GF-D8 (cell line): ENCODE measurements at regions not wholly inside any gene's neighbourhood (a gene's known extent, or its start where the extent isn't known, plus 50 kb on each side); places are given as distances from the start of the nearest gene placed in this dataset.
"Not testable (repeated sequence)": the region's sequence is repeated elsewhere in the genome, so short reads cannot be mapped to it uniquely, and the experiment has no call there.

Experiments
- DNase-seq: peaks from one replicate; lab custom pipeline; 2025; lab: John Stamatoyannopoulos, UW

GRCh38 chrX:113514906-113515305, 674.3 kb upstream of the AMOT start:
- no peak for DNase-seq

GRCh38 chrX:113512700-113513395, 672.2 kb upstream of the AMOT start:
- no peak for DNase-seq

- no peak for DNase-seq
These were observed 670.0 kb upstream of the AMOT start for GRCh38 chrX:113510586-113510985.

- no peak for DNase-seq
These were observed 652.3 kb upstream of the AMOT start for GRCh38 chrX:113492895-113493294.

GRCh38 chrX:113473418-113473817, 632.8 kb upstream of the AMOT start:
- no peak for DNase-seq

- DNase-seq: not testable (repeated sequence)
These were observed 632.4 kb upstream of the AMOT start for GRCh38 chrX:113473015-113473414.

GRCh38 chrX:113470166-113470565, 629.5 kb upstream of the AMOT start:
- DNase-seq: no peak

- DNase-seq: no peak
These were observed 617.1 kb upstream of the AMOT start for GRCh38 chrX:113457719-113458118.

GRCh38 chrX:113455582-113455981, 615.0 kb upstream of the AMOT start:
- DNase-seq: no peak

- no peak for DNase-seq
These were observed 588.4 kb upstream of the AMOT start for GRCh38 chrX:113429011-113429410.

- no peak for DNase-seq
These were observed 581.7 kb upstream of the AMOT start for GRCh38 chrX:113422323-113422722.

GRCh38 chrX:113421432-113421831, 580.8 kb upstream of the AMOT start:
- no peak for DNase-seq

- DNase-seq: no peak
These were observed 571.5 kb upstream of the AMOT start for GRCh38 chrX:113412106-113412505.

- DNase-seq: no peak
These were observed 568.2 kb upstream of the AMOT start for GRCh38 chrX:113408843-113409242.

- no peak for DNase-seq
These were observed 559.6 kb upstream of the AMOT start for GRCh38 chrX:113400193-113400704.

GRCh38 chrX:113399506-113400192, 559.0 kb upstream of the AMOT start:
- DNase-seq: no peak

GRCh38 chrX:113392355-113392754, 551.7 kb upstream of the AMOT start:
- DNase-seq: no peak

- no peak for DNase-seq
These were observed 551.2 kb upstream of the AMOT start for GRCh38 chrX:113391875-113392274.

GRCh38 chrX:113390531-113390930, 549.9 kb upstream of the AMOT start:
- no peak for DNase-seq

GRCh38 chrX:113389846-113390245, 549.2 kb upstream of the AMOT start:
- no peak for DNase-seq

GRCh38 chrX:113384628-113385027, 544.0 kb upstream of the AMOT start:
- DNase-seq: no peak

- DNase-seq: not testable (repeated sequence)
These were observed 532.8 kb upstream of the AMOT start for GRCh38 chrX:113373421-113373820.

GRCh38 chrX:113370006-113370405, 529.4 kb upstream of the AMOT start:
- no peak for DNase-seq

- DNase-seq: no peak
These were observed 528.4 kb upstream of the AMOT start for GRCh38 chrX:113369056-113369455.
